GF-D8 (cell line): ENCODE measurements at regions not wholly inside any gene's neighbourhood (a gene's known extent, or its start where the extent isn't known, plus 50 kb on each side); places are given as distances from the start of the nearest gene placed in this dataset.
"Not testable (repeated sequence)": the region's sequence is repeated elsewhere in the genome, so short reads cannot be mapped to it uniquely, and the experiment has no call there.

Experiments used
- DNase-seq: peaks from one replicate; lab custom pipeline; 2025; lab: John Stamatoyannopoulos, UW

DNA sequence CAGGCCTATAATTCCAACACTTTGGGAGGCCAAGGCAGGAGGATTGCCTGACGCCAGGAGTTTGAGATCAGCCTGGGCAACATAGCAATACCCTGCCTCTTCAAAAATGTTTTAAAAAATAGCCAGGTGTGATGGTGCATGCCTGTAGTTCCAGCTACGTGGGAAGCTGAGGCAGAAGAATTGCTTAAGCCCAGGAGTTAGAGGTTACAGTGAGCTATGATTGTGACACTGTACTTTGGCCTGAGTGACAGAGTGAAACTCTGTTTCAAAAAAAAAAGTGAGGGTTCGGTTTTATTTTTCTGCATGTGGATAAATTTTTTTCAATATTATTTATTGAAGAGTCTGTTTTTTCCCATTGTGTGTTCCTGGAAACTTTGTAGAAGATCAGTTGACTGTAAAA, 208.1 kb downstream of the SLC4A3 start:
- DNase-seq: no peak

DNA sequence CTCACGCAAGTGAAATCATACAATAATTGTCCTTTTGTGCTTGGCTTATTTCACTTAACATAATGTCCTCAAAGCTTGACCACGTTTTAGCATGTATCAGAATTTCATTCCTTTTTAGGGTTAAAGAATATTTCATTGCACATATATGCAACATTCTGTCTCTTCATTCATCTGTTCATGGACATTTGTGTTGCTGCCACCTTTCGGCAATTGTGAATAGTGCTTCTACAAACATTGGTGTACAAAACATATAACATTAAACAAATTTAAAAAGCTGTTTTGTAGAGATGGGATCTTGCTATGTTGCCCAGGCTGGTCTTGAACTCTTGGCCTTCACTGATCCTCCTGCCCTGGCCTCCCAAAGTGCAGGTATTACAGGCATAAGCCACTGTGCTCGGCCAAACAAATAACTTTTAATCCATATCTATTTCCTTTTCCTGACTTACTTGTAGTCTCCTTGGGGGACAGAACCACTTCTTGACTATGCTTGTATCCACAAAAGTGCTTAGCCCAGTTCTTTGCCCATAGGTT, 209.3 kb downstream of the SLC4A3 start:
- DNase-seq: no peak

DNA sequence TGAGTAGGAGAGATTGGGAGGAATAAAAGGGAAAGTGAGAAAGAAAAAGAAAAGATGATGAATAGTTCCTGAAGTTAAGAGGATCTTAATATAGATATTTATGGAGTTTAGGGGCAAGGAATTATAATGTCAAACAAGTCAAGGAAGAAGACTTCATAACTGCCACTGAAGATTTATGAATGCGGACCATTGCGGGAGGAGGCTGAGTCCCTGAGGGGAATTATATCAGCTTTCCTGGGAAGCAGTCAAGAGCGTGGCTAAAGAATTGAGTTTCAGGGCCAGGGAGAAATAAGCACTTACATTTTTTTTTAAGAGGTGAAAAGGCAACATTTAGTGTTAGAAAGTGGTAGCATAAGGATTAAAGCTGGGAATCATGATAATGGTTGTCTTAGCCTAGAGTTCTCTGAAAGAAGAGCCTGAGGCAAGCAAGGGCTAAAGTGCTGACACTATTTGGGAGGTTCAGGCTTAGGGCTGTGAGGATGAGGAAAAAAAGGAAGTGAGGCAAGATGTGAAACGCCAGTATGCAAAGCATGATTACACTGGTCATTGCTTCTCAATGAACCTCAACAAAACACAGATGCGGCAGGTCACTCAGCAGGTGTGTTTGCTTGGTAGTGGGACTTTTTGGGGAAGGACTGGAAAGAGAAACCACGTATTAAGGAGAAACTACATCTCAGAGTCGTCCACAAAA, 217.1 kb downstream of the SLC4A3 start:
- DNase-seq: no peak

DNA sequence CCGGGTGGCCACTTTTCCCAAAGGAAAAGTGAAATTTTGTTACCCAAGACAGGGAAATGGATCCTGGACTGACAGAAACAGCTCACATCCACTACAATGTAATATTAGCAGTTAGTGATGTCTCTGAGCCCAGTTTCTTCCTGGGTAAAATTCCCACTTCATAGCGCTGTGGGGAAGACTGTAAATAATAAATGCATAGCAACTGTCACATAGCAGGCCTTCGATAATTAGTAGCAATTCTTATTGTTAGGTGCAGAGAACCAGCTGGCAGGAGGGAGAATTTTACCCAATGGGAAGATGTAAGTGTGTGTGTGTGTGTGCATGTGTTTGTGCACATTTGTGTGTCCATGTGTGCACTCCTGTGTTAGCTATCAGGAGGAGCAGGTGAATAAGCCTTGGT, 221.5 kb downstream of the SLC4A3 start:
- no peak for DNase-seq

DNA sequence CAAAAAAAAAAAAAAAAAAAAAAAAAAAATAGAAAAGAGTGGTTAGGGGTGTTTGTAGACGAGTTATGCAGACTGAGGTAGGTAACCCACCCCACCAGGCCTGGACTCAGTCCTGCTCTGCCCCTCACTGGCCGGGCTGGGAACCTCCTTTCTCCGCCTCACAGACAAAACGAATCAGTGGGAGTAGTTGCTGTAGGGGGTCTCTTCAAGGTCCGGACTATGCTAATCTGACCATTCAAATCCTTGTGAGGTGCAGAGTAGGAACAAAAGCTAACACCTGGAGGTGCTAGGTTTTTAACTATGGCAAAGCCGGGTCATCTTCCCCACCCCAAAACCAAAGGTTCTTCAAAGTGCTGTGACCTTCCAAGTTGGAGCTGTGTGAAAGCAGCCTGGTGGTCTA, 223.7 kb downstream of the SLC4A3 start:
- no peak for DNase-seq

DNA sequence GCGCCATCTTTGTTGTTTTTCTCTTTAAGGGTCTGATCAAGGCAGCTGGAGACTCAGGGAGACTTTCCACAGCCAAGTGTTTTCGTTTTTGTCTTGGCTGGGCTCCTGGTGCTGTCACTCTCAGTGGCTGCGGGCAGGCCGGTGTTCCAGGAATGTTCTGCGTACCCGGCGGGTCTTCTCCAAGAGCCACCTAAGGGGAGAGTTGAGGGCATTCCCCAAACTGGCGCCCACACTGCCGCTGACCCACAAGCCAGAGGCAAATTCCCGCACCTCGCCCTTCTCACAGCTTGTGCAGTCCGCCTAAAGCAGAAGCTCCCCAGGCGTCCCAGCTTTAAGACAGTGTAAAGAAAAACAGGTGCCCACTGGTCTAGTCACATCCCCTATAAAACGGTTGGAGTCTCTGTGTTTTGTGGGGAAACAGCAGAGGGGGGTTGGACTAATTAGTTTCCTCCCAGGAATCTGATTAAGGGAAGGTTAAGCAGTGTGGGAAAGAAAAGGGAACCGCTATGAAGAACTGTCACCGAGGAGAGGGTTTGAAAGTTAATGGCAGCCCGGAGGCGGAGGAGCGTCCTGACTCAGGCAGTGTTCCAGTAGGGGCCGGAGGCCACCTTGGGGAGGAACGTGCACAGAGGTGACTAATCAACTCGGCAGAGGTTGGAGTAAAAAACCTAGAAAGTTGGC, 224.5 kb downstream of the SLC4A3 start:
- DNase-seq: no peak

DNA sequence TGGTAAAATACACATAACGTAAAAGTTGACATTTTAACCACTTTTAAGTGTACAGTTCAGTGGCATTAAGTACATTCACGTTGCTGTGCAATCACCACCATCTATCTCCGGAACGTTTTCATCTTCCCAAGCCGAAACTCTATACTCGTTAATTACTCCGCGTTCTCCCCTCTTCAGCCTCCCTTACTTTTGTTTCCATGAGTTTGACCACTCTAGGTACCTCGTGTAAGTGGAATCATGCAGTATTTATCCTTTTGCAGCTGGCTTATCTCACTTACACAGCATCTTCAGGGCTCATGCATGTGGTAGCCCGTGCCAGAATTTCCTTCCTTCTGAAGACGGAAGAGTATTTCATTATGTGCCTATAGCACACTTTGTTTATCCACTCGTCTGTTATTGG, 225.2 kb downstream of the SLC4A3 start:
- no peak for DNase-seq

DNA sequence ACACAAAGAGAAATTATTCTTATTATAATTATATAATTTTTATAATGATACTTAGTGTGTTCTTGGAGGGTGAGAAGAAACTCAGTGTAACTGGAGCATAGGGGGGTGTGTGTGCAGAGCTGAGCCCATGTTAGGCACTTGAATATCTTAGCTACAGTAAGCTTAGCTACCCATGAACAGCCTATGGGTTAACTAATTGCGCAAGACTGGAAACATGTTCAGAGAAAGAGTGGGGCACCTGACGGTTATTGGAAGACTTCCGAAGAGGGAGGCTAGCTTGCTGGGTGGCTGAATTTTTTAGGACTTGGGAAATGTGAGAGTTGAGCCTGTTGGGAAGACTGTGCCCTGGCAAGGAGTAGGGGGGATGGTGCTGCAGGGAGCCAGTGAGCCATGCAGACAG, 229.2 kb downstream of the SLC4A3 start:
- no peak for DNase-seq

DNA sequence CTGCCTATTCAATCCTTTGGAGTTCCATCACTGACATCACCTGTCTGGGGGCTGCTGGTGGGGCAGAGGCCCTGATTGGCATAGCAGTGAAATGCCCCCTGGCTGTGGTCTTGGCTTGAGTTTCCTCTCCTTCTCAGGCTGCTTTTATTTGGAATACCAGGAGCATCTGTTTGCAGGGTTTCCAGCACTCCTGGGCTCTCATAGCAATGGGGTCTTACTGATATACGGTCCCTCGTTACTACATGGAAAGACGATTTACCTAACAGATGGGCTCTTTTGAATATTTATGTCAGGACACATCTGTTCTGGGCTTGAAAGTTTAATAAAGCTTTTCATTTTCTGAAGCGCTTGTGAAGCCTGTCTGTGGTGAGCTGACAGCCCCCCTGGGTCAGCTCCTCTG, 230.3 kb downstream of the SLC4A3 start:
- DNase-seq: no peak

DNA sequence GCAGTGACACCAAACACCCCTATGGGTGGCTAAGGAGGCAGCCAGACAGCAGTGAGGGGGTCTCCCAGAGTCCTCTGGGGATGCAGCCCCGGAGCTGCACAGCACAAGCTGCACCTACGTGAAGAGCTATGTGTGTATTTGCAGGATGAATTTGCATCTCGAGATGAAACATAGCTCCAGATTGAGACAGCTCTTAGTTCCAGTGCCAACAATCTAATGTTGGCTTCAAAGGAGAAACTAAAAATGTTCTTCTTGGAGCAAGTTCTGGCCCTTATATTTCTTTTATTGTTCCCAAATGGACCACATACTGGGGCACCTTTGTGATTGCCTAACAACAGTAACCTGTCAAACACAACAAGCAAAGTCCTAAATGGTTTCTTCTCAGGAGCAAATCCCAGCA, 233.9 kb downstream of the SLC4A3 start:
- no peak for DNase-seq

DNA sequence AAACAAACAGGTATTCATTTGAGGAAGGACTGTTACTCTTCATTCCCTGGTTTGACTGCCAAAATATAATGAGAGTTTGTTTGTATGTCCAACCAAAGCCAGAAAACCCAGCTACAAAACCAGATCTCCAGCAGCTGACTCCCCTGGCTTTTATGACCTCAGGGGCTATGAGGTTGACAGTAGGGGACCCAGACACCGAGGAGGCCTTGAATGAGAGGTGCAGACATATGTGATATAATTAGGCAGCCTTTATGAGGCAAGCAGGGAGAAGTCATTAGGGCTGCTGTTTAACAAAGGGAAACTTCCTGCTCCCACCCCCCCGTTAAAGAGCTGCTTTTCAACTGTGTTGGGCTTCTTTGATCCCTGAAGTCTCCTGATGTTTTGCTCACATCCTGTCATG, 236.7 kb downstream of the SLC4A3 start:
- DNase-seq: no peak

DNA sequence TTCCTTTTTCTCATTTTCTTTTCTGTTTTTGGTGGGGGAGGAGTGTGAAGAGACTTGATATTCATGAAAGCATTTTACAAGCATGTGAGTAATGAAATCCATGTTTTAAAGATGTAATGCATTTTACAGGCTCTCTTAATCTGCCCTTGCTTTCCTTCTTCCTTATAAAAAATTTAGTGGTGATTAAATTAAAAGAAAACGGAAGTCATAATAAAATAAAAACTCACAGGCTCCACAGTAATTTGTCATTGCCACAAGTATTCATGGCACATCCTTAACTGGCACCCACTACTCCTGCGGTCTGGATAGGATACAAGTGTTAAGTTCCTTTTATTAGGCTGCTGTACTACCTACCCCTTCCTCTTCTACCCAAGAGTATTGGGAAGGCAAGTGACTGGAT, 241.2 kb downstream of the SLC4A3 start:
- no peak for DNase-seq

DNA sequence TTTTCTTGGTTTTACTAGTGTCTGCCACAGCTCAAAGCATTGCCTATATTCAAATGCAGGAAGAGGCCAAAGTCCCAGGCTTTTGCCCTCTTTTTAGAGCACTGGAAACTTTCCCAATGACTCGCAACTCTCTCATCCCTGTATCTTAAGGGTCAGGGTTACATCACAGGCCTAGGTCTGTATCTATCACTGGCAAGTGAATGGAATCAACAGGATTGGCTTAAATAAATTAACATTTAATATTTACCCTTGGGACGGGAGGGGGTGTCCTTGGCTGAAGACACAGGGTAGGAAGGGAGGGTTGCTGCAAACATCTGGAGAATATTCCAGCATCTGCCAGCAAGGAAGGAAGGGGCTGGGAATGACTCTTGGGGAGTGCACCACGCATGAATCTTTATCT, 242.6 kb downstream of the SLC4A3 start:
- DNase-seq: no peak

DNA sequence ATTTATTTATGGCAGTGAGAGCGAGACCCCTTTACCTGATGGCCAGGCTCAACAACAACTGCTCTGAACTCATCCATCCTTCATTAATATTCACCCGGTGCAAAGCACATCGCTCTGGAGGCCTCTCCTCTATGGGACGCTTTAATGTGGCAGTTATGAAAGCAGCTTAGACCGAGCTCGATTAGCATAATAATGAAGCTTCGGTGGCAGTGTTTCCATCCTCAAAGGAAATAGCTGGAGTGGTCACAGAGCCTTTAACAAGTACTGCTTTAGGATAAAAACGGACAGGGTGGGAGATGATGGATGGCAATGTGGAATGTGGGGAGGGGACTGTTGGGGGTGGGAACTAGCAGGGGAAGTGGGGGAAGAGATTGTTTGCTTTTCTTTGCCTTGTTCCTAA, 243.9 kb downstream of the SLC4A3 start:
- DNase-seq: no peak

DNA sequence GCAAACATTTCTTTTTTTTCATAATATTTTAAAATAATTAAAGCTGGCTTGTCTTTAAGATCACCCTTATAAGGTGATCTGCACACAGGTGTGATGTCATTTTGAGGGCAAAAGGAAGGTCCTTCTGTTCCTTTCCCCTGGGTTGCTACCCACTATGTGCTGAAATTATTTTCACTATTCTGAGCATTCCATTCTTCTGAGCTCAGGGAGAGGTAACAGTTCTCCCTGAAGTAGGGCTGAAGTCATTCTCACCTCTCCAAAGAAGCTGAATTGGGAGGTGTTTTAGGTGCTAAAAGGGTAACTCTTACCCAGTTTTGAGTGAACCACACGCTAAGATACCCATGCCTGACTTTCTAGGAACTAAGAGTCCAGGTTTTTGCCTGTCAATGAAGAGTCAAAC, 247.6 kb downstream of the SLC4A3 start:
- no peak for DNase-seq

DNA sequence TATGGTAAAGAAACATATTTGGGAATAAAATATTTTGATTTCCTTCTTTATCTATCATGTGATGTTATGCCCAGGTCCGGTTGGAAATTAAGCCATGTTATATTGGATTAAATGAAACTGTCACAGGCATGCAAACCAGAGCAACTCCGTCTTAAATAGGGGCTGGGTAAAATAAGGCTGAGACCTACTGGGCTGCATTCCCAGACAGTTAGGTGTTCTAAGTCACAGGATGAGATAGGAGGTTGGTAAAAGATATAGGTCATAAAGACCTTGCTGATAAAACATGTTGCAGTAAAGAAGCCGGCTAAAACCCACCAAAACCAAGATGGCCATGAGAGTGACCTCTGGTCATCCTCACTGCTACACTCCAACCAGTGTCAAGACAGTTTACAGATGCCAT, 248.6 kb downstream of the SLC4A3 start:
- DNase-seq: not testable (repeated sequence)

DNA sequence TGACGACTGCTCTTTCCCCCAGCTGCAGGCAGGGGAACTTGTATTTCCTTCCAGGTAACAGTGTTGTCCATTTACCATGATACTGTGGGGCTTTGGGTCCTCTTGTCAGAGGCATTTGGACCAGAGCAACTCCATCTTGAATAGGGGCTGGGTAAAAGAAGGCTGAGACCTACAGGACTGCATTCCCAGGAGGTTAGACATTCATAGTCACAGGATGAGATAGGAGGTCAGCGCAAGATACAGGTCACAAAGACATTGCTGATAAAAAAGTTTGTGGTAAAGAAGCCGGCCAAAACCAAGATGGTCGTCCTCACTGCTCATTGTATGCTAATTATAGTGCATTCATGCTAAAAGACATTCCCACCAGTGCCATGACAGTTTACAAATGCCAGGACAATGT, 249.5 kb downstream of the SLC4A3 start:
- DNase-seq: no peak

DNA sequence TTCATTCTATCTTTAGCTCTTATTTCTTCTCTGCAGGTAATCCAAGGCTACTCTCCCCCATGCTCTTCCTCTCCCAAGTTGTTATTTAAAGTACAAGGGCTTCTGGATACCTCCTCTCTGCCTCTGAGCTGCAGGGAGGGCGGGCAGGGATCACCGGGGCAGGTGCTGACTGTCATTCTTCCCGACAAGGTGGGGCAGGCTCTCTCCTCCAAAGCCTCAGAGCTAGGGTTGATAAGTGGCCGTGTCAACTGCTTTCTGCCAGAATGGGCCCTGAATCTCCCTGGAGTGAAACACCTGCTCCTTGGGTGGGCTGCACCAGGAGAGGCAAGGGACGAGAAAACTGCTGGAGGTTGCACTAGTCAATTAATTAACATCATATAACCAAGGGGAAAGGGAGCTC, 250.3 kb downstream of the SLC4A3 start:
- no peak for DNase-seq

DNA sequence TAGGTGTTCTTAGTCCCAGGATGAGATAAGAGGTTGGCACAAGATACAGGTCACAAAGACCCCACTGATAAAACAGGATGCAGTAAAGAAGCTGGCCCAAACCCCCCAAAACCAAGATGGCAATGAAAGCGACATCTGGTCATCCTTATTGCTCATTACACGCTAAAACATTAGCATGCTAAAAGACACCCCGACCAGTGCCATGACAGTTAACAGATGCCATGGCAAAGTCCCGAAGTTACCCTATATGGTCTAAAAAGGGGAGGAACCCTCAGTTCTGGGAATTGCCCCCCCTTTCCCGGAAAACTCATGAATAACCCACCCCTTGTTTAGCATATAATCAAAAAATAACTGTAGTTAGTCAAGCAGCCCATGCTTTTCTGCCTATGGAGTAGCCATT, 251.1 kb downstream of the SLC4A3 start:
- no peak for DNase-seq

DNA sequence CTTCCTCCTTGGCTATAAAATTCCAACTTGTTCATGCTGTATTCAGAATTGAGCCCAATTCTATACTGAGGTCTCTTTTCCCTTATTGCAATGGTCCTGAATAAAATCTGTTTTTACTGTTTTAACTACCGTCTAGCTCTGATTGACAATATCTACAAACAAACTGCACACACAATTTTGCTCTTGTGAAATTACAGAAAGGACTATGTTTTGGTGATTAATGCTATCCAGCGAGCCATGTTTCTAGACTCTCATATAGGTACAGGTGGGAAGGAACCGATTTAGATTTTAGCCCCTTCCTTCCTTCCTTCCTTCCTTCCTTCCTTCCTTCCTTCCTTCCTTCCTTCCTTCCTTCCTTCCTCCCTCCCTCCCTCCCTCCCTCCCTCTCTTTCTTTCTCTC, 254.4 kb downstream of the SLC4A3 start:
- no peak for DNase-seq

DNA sequence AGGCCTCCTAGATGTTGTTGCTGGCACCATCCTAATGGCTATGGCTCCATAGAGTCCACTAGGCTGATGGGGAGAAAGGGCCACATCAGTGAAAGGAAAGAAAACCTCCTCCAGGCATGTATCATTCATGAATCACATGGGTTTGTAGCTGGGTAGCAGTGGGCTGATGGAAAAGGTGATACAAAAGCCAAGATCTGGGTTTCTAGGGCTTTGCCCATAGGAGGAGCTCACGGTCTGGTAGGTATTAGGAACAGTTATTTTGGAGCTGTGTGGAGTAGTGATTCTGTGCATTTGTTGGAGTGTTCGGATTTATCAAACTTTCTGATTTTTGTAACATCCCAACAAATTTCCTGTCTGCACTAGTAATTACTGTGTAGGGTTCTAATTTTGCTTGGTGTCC, 259.2 kb downstream of the SLC4A3 start:
- no peak for DNase-seq

DNA sequence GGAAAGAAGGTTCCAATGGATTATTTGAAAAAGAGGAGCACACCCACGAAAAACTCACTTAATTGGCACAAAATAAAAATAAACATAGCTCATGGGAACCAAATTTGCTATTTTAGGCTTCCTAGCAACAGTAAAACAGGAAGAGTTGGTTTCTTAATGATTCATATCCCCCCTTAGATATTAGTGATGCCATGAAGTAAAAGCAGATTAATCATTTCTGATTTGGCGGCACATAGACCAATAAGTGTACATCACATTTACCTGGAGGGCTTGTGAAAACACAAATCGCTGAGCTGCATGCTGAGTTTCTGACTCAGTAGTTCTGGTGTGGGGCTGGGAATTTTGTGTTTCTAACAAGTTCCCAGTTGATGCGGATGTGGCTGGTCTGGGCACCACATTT, 260.4 kb downstream of the SLC4A3 start:
- no peak for DNase-seq

DNA sequence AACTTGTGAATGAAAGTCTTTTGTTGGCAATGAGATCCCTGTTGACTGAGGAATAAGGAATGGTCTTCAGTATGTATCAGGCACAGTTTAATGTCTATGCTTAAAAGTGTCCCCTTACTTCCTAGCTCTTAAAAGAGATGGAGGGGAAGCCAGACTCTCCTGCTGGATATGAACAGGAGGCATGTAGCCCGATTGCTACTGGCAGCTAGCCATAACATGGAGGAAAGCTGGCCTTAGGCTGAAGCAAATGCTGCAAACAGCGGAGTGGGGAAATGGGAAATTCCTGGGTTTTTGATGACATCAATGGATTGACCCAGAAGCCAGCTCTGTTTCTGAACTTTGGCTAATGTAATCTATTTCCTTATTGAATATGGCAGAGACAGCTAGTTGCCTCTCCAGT, 266.1 kb downstream of the SLC4A3 start:
- no peak for DNase-seq

DNA sequence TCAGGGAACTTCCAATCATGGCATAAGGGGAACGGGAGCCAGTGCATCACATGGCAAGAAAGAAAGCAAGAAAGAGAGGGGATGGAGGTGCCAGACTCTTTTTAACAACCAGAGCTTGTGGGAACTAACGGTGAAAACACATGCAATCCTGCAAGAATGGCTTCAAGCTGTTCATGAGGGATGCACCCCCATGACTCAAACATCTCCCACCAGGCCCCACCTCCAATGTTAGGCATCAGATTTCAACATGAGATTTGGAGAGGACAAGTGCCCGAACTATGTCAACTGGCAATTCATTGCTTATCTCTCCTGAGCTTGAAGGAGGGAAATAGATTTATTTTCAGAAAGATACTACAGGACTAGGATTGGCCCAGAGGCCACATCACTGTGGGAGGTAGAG, 270.0 kb downstream of the SLC4A3 start:
- DNase-seq: no peak
